Tibial artery (tissue), 4 donors: ENCODE measurements at regions not wholly inside any gene's neighbourhood (a gene's known extent, or its start where the extent isn't known, plus 50 kb on each side); places are given as distances from the start of the nearest gene placed in this dataset.

Source experiments
- DNase-seq, 2 donors: peaks; one replicate each; pipeline ENCODE4 v3.0.0-alpha.2; 2019
- H3K27ac ChIP-seq, 2 donors: fragments of 200-600 bp; sonication (generic) in 1 of 2; 1 replicate in 1 of 2; 2 replicates in 1 of 2; pipeline ENCODE4 v1.5.1; 2018 to 2019; ENCODE audit warnings: mild to moderate bottlenecking in 1 of 2
- H3K27me3 ChIP-seq, 2 donors: fragments of 200-600 bp; sonication (generic) in 1 of 2; one replicate each; pipeline versions ENCODE4 v1.5.1 to v1.6.0; 2016 to 2019
- H3K36me3 ChIP-seq, 3 donors: fragments of 200-600 bp; sonication (generic) in 2 of 3; one replicate each; pipeline ENCODE4 v1.5.1; 2016 to 2019; ENCODE audit warnings: mild to moderate bottlenecking in 2 of 3
- H3K4me1 ChIP-seq, 4 donors: fragments of 200-600 bp; sonication (generic) in 2 of 4; 1 replicate in 3 of 4; 2 replicates in 1 of 4; pipeline ENCODE4 v1.5.1; 2016 to 2019
- H3K4me3 ChIP-seq, 2 donors: fragments of 200-600 bp; sonication (generic) in 1 of 2; 1 replicate in 1 of 2; 2 replicates in 1 of 2; pipeline ENCODE4 v1.5.1; 2018 to 2019; ENCODE audit warnings: mild to moderate bottlenecking in 2 of 2
- H3K9me3 ChIP-seq, 3 donors: fragments of 200-600 bp; sonication (generic) in 1 of 3; one replicate each; pipeline ENCODE4 v1.5.1; 2016 to 2019
- CTCF ChIP-seq, 2 experiments: fragments of 200-600 bp in 1 of 2; fragments of 450-650 bp in 1 of 2; IDR thresholded peaks; one replicate each; pipeline ENCODE4 v1.5.1; 2017 to 2019; ENCODE audit warnings: antibody characterized with exemption in 2 of 2, mild to moderate bottlenecking in 1 of 2, moderate library complexity in 1 of 2
- intact Hi-C: fragments of 100-400 bp; cut with DNase I; formaldehyde crosslinking; loops from one replicate; pipeline ENCODE4 v1.15.0; 2023; ENCODE audit warnings: low total_unique reads

- no peaks in the 10 kb centered on the region for H3K27me3 ChIP-seq
- no peak for DNase-seq
- intact Hi-C loops: no loop called here
- H3K36me3 ChIP-seq: no peaks in the 10 kb centered on the region
- H3K9me3 ChIP-seq: no peaks in the 10 kb centered on the region
- H3K27ac ChIP-seq: no peak overlapping the region
- no peaks in the 10 kb centered on the region for H3K4me1 ChIP-seq
- no peak for TF ChIP-seq CTCF (IDR thresholded peaks at IDR 0.05)
- no peak overlapping the region for H3K4me3 ChIP-seq
Observed at GRCh38 chr10:52865213-52865612, 92.6 kb upstream of the MBL2 start.

GRCh38 chr10:52864201-52865106, 91.9 kb upstream of the MBL2 start:
- Histone ChIP-seq H3K27me3 (no peaks in the 10 kb centered on the region), H3K4me3 (no peak overlapping the region), H3K9me3 (no peaks in the 10 kb centered on the region), H3K27ac (no peak overlapping the region), H3K36me3 (no peaks in the 10 kb centered on the region), H3K4me1 (no peaks in the 10 kb centered on the region)
- TF ChIP-seq CTCF (IDR thresholded peaks at IDR 0.05): no peak
- intact Hi-C loops: no loop called here
- no peak for DNase-seq

GRCh38 chr10:52858722-52859121, 86.1 kb upstream of the MBL2 start:
- H3K27ac ChIP-seq: no peak overlapping the region
- H3K4me1 ChIP-seq: no peaks in the 10 kb centered on the region
- intact Hi-C loops: no loop called here
- H3K36me3 ChIP-seq: no peaks in the 10 kb centered on the region
- H3K27me3 ChIP-seq: no peaks in the 10 kb centered on the region
- H3K9me3 ChIP-seq: no peaks in the 10 kb centered on the region
- DNase-seq: no peak
- TF ChIP-seq CTCF (IDR thresholded peaks at IDR 0.05): no peak
- H3K4me3 ChIP-seq: no peak overlapping the region

- H3K4me3 ChIP-seq: no peak overlapping the region
- no peak overlapping the region for H3K27ac ChIP-seq
- intact Hi-C loops: no loop called here
- H3K36me3 ChIP-seq: no peaks in the 10 kb centered on the region
- no peaks in the 10 kb centered on the region for H3K9me3 ChIP-seq
- DNase-seq: no peak
- H3K27me3 ChIP-seq: no peaks in the 10 kb centered on the region
- no peaks in the 10 kb centered on the region for H3K4me1 ChIP-seq
- no peak for TF ChIP-seq CTCF (IDR thresholded peaks at IDR 0.05)
Observed at GRCh38 chr10:52855546-52856325, 83.2 kb upstream of the MBL2 start.

- no peaks in the 10 kb centered on the region for H3K4me1 ChIP-seq
- H3K9me3 ChIP-seq: no peaks in the 10 kb centered on the region
- no peak for TF ChIP-seq CTCF (IDR thresholded peaks at IDR 0.05)
- H3K36me3 ChIP-seq: no peaks in the 10 kb centered on the region
- H3K27ac ChIP-seq: no peak overlapping the region
- H3K4me3 ChIP-seq: no peak overlapping the region
- intact Hi-C loops: no loop called here
- no peaks in the 10 kb centered on the region for H3K27me3 ChIP-seq
- no peak for DNase-seq
Observed at GRCh38 chr10:52853704-52854103, 81.1 kb upstream of the MBL2 start.
